Sigmoid colon (tissue), 4 donors: ENCODE measurements at regions not wholly inside any gene's neighbourhood (a gene's known extent, or its start where the extent isn't known, plus 50 kb on each side); places are given as distances from the start of the nearest gene placed in this dataset.

Experiments
- EP300 ChIP-seq, 4 donors: sonication (generic); formaldehyde crosslinking; IDR thresholded peaks; one replicate each; pipeline ENCODE4 v1.6.1; 2017; ENCODE audit warnings: antibody characterized with exemption in 4 of 4
- POLR2A ChIP-seq, 2 donors: fragments of 450-650 bp; IDR thresholded peaks; one replicate each; pipeline ENCODE4 v1.6.1; 2016; ENCODE audit warnings: antibody characterized with exemption in 2 of 2, mild to moderate bottlenecking in 2 of 2, moderate library complexity in 2 of 2
- TF ChIP-seq, protein P1 (sequence below), 4 experiments: fragments of 450-650 bp in 3 of 4; fragments of 200-600 bp in 1 of 4; IDR thresholded peaks; one replicate each; pipeline ENCODE4 v1.5.1; 2016 to 2019; ENCODE audit warnings: antibody characterized with exemption in 4 of 4, mild to moderate bottlenecking in 3 of 4, moderate library complexity in 2 of 4

- TF ChIP-seq, protein P1, sequence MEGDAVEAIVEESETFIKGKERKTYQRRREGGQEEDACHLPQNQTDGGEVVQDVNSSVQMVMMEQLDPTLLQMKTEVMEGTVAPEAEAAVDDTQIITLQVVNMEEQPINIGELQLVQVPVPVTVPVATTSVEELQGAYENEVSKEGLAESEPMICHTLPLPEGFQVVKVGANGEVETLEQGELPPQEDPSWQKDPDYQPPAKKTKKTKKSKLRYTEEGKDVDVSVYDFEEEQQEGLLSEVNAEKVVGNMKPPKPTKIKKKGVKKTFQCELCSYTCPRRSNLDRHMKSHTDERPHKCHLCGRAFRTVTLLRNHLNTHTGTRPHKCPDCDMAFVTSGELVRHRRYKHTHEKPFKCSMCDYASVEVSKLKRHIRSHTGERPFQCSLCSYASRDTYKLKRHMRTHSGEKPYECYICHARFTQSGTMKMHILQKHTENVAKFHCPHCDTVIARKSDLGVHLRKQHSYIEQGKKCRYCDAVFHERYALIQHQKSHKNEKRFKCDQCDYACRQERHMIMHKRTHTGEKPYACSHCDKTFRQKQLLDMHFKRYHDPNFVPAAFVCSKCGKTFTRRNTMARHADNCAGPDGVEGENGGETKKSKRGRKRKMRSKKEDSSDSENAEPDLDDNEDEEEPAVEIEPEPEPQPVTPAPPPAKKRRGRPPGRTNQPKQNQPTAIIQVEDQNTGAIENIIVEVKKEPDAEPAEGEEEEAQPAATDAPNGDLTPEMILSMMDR (IDR thresholded peaks at IDR 0.05): no peak
- TF ChIP-seq POLR2A (IDR thresholded peaks at IDR 0.05): no peak
- no peak for TF ChIP-seq EP300 (IDR thresholded peaks at IDR 0.05)
These were observed 59.9 kb upstream of the RAB12 start for GRCh38 chr18:8549254-8549757.
